ENCODE measurements at regions not wholly inside any gene's neighbourhood (a gene's known extent, or its start where the extent isn't known, plus 50 kb on each side); places are given as distances from the start of the nearest gene placed in this dataset.

GRCh38 chr6:148042536-148042935, 300.1 kb upstream of the SASH1 start:
- DNase-seq (ENCODE audit: low spot score) (no peak), ATAC-seq (no peak)
- H3K27ac Mint-ChIP-seq = no peak overlapping the region
- peaks cover 5% of the 10 kb centered on the region; the same call in 1 of the 2 replicates for H3K36me3 Mint-ChIP-seq
- CTCF ChIA-PET = no interaction called here
- no peaks in the 10 kb centered on the region for H3K27me3 Mint-ChIP-seq (ENCODE audit: low read depth)
- H3K4me3 Mint-ChIP-seq = no peak overlapping the region
- H3K9me3 Mint-ChIP-seq = peaks cover 14% of the 10 kb centered on the region
- TF ChIP-seq NFE2L1 (CRISPR knock-in tag; IDR thresholded peaks at IDR 0.05) = no peak
- no peak for TF ChIP-seq ZNF671 (CRISPR knock-in tag; IDR thresholded peaks at IDR 0.05)
- no peak for TF ChIP-seq NR2C2 (CRISPR knock-in tag; IDR thresholded peaks at IDR 0.05)
- TF ChIP-seq FOXK1 (CRISPR knock-in tag; IDR thresholded peaks at IDR 0.05) = no peak
- TF ChIP-seq ZNF263 (CRISPR knock-in tag; IDR thresholded peaks at IDR 0.05; ENCODE audit: low read depth) = no peak
- TF ChIP-seq ZNF317 (CRISPR knock-in tag; IDR thresholded peaks at IDR 0.05; ENCODE audit: borderline replicate concordance, low read depth) = no peak
- TF ChIP-seq, protein P1, sequence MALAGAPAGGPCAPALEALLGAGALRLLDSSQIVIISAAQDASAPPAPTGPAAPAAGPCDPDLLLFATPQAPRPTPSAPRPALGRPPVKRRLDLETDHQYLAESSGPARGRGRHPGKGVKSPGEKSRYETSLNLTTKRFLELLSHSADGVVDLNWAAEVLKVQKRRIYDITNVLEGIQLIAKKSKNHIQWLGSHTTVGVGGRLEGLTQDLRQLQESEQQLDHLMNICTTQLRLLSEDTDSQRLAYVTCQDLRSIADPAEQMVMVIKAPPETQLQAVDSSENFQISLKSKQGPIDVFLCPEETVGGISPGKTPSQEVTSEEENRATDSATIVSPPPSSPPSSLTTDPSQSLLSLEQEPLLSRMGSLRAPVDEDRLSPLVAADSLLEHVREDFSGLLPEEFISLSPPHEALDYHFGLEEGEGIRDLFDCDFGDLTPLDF (CRISPR knock-in tag; IDR thresholded peaks at IDR 0.05) = no peak
- TF ChIP-seq TP53 (CRISPR knock-in tag; IDR thresholded peaks at IDR 0.05) = no peak
- TF ChIP-seq, protein P2, sequence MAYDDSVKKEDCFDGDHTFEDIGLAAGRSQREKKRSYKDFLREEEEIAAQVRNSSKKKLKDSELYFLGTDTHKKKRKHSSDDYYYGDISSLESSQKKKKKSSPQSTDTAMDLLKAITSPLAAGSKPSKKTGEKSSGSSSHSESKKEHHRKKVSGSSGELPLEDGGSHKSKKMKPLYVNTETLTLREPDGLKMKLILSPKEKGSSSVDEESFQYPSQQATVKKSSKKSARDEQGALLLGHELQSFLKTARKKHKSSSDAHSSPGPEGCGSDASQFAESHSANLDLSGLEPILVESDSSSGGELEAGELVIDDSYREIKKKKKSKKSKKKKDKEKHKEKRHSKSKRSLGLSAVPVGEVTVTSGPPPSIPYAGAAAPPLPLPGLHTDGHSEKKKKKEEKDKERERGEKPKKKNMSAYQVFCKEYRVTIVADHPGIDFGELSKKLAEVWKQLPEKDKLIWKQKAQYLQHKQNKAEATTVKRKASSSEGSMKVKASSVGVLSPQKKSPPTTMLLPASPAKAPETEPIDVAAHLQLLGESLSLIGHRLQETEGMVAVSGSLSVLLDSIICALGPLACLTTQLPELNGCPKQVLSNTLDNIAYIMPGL (CRISPR knock-in tag; IDR thresholded peaks at IDR 0.05) = no peak
- TF ChIP-seq, protein P3, sequence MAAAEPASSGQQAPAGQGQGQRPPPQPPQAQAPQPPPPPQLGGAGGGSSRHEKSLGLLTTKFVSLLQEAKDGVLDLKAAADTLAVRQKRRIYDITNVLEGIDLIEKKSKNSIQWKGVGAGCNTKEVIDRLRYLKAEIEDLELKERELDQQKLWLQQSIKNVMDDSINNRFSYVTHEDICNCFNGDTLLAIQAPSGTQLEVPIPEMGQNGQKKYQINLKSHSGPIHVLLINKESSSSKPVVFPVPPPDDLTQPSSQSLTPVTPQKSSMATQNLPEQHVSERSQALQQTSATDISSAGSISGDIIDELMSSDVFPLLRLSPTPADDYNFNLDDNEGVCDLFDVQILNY (CRISPR knock-in tag; IDR thresholded peaks at IDR 0.05) = no peak
- TF ChIP-seq, protein P4, sequence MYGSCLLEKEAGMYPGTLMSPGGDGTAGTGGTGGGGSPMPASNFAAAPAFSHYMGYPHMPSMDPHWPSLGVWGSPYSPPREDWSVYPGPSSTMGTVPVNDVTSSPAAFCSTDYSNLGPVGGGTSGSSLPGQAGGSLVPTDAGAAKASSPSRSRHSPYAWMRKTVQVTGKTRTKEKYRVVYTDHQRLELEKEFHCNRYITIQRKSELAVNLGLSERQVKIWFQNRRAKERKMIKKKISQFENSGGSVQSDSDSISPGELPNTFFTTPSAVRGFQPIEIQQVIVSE (CRISPR knock-in tag; IDR thresholded peaks at IDR 0.05; ENCODE audit: borderline replicate concordance) = no peak
- TF ChIP-seq RORB (CRISPR knock-in tag; IDR thresholded peaks at IDR 0.05) = no peak
- TF ChIP-seq, protein P5, sequence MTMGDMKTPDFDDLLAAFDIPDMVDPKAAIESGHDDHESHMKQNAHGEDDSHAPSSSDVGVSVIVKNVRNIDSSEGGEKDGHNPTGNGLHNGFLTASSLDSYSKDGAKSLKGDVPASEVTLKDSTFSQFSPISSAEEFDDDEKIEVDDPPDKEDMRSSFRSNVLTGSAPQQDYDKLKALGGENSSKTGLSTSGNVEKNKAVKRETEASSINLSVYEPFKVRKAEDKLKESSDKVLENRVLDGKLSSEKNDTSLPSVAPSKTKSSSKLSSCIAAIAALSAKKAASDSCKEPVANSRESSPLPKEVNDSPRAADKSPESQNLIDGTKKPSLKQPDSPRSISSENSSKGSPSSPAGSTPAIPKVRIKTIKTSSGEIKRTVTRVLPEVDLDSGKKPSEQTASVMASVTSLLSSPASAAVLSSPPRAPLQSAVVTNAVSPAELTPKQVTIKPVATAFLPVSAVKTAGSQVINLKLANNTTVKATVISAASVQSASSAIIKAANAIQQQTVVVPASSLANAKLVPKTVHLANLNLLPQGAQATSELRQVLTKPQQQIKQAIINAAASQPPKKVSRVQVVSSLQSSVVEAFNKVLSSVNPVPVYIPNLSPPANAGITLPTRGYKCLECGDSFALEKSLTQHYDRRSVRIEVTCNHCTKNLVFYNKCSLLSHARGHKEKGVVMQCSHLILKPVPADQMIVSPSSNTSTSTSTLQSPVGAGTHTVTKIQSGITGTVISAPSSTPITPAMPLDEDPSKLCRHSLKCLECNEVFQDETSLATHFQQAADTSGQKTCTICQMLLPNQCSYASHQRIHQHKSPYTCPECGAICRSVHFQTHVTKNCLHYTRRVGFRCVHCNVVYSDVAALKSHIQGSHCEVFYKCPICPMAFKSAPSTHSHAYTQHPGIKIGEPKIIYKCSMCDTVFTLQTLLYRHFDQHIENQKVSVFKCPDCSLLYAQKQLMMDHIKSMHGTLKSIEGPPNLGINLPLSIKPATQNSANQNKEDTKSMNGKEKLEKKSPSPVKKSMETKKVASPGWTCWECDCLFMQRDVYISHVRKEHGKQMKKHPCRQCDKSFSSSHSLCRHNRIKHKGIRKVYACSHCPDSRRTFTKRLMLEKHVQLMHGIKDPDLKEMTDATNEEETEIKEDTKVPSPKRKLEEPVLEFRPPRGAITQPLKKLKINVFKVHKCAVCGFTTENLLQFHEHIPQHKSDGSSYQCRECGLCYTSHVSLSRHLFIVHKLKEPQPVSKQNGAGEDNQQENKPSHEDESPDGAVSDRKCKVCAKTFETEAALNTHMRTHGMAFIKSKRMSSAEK (CRISPR knock-in tag; IDR thresholded peaks at IDR 0.05; ENCODE audit: borderline replicate concordance) = no peak
- no peak for TF ChIP-seq ZNF425 (CRISPR knock-in tag; conservative IDR thresholded peaks at IDR 0.05)
- TF ChIP-seq EMX1 (CRISPR knock-in tag; IDR thresholded peaks at IDR 0.05) = no peak
- no peak for TF ChIP-seq STAT6 (CRISPR knock-in tag; conservative IDR thresholded peaks at IDR 0.05; ENCODE audit: low read depth)
- TF ChIP-seq ZNF232 (CRISPR knock-in tag; IDR thresholded peaks at IDR 0.05) = no peak
- no peak for TF ChIP-seq PRDM15 (CRISPR knock-in tag; IDR thresholded peaks at IDR 0.05)
- TF ChIP-seq, protein P6, sequence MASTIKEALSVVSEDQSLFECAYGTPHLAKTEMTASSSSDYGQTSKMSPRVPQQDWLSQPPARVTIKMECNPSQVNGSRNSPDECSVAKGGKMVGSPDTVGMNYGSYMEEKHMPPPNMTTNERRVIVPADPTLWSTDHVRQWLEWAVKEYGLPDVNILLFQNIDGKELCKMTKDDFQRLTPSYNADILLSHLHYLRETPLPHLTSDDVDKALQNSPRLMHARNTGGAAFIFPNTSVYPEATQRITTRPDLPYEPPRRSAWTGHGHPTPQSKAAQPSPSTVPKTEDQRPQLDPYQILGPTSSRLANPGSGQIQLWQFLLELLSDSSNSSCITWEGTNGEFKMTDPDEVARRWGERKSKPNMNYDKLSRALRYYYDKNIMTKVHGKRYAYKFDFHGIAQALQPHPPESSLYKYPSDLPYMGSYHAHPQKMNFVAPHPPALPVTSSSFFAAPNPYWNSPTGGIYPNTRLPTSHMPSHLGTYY (CRISPR knock-in tag; IDR thresholded peaks at IDR 0.05) = no peak
- POLR2A ChIA-PET = no interaction called here
- H3K4me1 Mint-ChIP-seq = no peaks in the 10 kb centered on the region
